Epidermal melanocyte (primary cell): ENCODE measurements at regions not wholly inside any gene's neighbourhood (a gene's known extent, or its start where the extent isn't known, plus 50 kb on each side); places are given as distances from the start of the nearest gene placed in this dataset.
"Not testable (repeated sequence)": the region's sequence is repeated elsewhere in the genome, so short reads cannot be mapped to it uniquely, and the experiment has no call there.

Experiments
- DNase-seq: peaks from one replicate; pipeline ENCODE4 v3.0.0; 2011; ENCODE audit warnings: low spot score; ENCODE audit not compliant: insufficient read length

- no peak for DNase-seq
Measured at GRCh38 chr2:147609301-147609700, 235.5 kb upstream of the ACVR2A start.

GRCh38 chr2:147607379-147607778 lies 237.4 kb upstream of the ACVR2A start:
- no peak for DNase-seq

- DNase-seq = no peak
Measured at GRCh38 chr2:147603876-147604275, 241.0 kb upstream of the ACVR2A start.

- DNase-seq = no peak
Measured at GRCh38 chr2:147603447-147603846, 241.4 kb upstream of the ACVR2A start.

GRCh38 chr2:147600646-147601045 lies 244.2 kb upstream of the ACVR2A start:
- no peak for DNase-seq

GRCh38 chr2:147600223-147600622 lies 244.6 kb upstream of the ACVR2A start:
- DNase-seq = no peak

GRCh38 chr2:147595200-147595599 lies 249.6 kb upstream of the ACVR2A start:
- DNase-seq = no peak

- no peak for DNase-seq
Measured at GRCh38 chr2:147594038-147594437, 250.8 kb upstream of the ACVR2A start.

- DNase-seq = not testable (repeated sequence)
Measured at GRCh38 chr2:147592784-147593183, 252.0 kb upstream of the ACVR2A start.

GRCh38 chr2:147589127-147589526 lies 255.7 kb upstream of the ACVR2A start:
- no peak for DNase-seq

GRCh38 chr2:147588191-147588590 lies 256.6 kb upstream of the ACVR2A start:
- no peak for DNase-seq

GRCh38 chr2:147578529-147578928 lies 266.3 kb upstream of the ACVR2A start:
- no peak for DNase-seq

GRCh38 chr2:147577998-147578380 lies 266.8 kb upstream of the ACVR2A start:
- DNase-seq = no peak

- DNase-seq = no peak
Measured at GRCh38 chr2:147577323-147577997, 267.4 kb upstream of the ACVR2A start.

- DNase-seq = no peak
Measured at GRCh38 chr2:147575106-147575505, 269.7 kb upstream of the ACVR2A start.

- no peak for DNase-seq
Measured at GRCh38 chr2:147572622-147573021, 272.2 kb upstream of the ACVR2A start.

GRCh38 chr2:147569426-147569825 lies 275.4 kb upstream of the ACVR2A start:
- DNase-seq = no peak

- DNase-seq = no peak
Measured at GRCh38 chr2:147568109-147568508, 276.7 kb upstream of the ACVR2A start.

GRCh38 chr2:147567136-147567535 lies 277.7 kb upstream of the ACVR2A start:
- no peak for DNase-seq

GRCh38 chr2:147560810-147561535 lies 283.9 kb upstream of the ACVR2A start:
- no peak for DNase-seq

GRCh38 chr2:147559070-147559725 lies 285.6 kb upstream of the ACVR2A start:
- no peak for DNase-seq

- DNase-seq = no peak
Measured at GRCh38 chr2:147558620-147559019, 286.2 kb upstream of the ACVR2A start.
